HG03025 (cell line): ENCODE measurements at regions not wholly inside any gene's neighbourhood (a gene's known extent, or its start where the extent isn't known, plus 50 kb on each side); places are given as distances from the start of the nearest gene placed in this dataset.
"Not testable (repeated sequence)": the region's sequence is repeated elsewhere in the genome, so short reads cannot be mapped to it uniquely, and the experiment has no call there.

Experiments
- ATAC-seq: cut with Tn5 transposase; IDR thresholded peaks from one replicate; pipeline ENCODE4 v1.9.1; 2021; ENCODE audit warnings: mild to moderate bottlenecking, moderate library complexity; ENCODE audit not compliant: unreplicated experiment, low FRiP score

- ATAC-seq: no peak
These were observed 61.5 kb upstream of the FAM241A start for GRCh38 chr4:112083587-112084347.

GRCh38 chr4:112085156-112086035 is 59.9 kb upstream of the FAM241A start:
- no peak for ATAC-seq

- ATAC-seq: no peak
These were observed 59.2 kb upstream of the FAM241A start for GRCh38 chr4:112086036-112086434.

GRCh38 chr4:112086661-112087060 is 58.6 kb upstream of the FAM241A start:
- not testable (repeated sequence) for ATAC-seq

GRCh38 chr4:112092330-112092729 is 52.9 kb upstream of the FAM241A start:
- not testable (repeated sequence) for ATAC-seq

- no peak for ATAC-seq
These were observed 51.5 kb upstream of the FAM241A start for GRCh38 chr4:112093636-112094202.

GRCh38 chr4:112094330-112094729 is 50.9 kb upstream of the FAM241A start:
- ATAC-seq: no peak
